Breast epithelium (tissue), 3 donors: ENCODE measurements at regions not wholly inside any gene's neighbourhood (a gene's known extent, or its start where the extent isn't known, plus 50 kb on each side); places are given as distances from the start of the nearest gene placed in this dataset.

ENCODE experiments used
- POLR2AphosphoS5 ChIP-seq, 3 donors: sonication (generic); formaldehyde crosslinking; IDR thresholded peaks; one replicate each; pipeline ENCODE4 v1.6.1; 2017; ENCODE audit warnings: antibody characterized with exemption in 3 of 3
- TF ChIP-seq, protein P1 (sequence below), 3 donors: fragments of 450-650 bp; IDR thresholded peaks; one replicate each; pipeline ENCODE4 v1.5.1; 2016 to 2017; ENCODE audit warnings: antibody characterized with exemption in 3 of 3, mild to moderate bottlenecking in 3 of 3, moderate library complexity in 3 of 3

DNA sequence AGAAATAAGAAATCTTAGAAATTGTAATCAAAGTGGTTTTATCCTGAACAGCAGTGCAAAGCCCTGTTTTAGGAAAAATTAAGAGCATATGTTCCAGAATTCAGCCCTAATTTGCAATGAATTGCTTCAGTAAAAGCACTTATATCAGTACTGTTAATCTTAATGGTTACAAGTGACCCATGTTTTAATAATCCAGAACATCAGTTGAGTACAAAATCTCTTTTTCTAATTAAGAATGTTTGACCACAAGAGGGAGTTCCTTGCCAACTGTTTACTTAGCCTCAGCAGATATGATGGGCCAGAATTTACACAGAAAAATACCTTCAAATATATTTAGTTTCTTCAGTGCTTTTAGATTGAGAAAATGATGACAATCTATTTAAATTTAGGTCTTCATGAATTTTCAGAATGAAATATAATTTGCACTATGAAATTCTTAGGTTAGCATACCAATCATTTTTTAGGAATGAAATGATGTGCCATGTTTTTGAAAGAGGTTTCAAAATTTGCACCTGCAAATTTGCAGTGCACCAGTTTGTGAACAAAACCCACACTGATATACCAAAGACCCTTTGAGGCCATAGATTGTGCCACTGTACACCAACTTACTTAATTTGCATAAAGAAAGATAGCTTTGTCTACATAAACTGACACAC is 926.3 kb upstream of the ARRDC3 start:
- TF ChIP-seq, protein P1, sequence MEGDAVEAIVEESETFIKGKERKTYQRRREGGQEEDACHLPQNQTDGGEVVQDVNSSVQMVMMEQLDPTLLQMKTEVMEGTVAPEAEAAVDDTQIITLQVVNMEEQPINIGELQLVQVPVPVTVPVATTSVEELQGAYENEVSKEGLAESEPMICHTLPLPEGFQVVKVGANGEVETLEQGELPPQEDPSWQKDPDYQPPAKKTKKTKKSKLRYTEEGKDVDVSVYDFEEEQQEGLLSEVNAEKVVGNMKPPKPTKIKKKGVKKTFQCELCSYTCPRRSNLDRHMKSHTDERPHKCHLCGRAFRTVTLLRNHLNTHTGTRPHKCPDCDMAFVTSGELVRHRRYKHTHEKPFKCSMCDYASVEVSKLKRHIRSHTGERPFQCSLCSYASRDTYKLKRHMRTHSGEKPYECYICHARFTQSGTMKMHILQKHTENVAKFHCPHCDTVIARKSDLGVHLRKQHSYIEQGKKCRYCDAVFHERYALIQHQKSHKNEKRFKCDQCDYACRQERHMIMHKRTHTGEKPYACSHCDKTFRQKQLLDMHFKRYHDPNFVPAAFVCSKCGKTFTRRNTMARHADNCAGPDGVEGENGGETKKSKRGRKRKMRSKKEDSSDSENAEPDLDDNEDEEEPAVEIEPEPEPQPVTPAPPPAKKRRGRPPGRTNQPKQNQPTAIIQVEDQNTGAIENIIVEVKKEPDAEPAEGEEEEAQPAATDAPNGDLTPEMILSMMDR (IDR thresholded peaks at IDR 0.05) = peak in 1 of 3 donors; percentile 33
- TF ChIP-seq POLR2AphosphoS5 (IDR thresholded peaks at IDR 0.05) = no peak
